H1 (cell line): ENCODE measurements at regions not wholly inside any gene's neighbourhood (a gene's known extent, or its start where the extent isn't known, plus 50 kb on each side); places are given as distances from the start of the nearest gene placed in this dataset.

ENCODE experiments used
- CBX5 ChIP-seq: fragments of 300-800, 300-1000 bp; sonication (generic); IDR thresholded peaks from 2 replicates; pipeline ENCODE4 v1.7.1; 2016; ENCODE audit warnings: antibody characterized with exemption, low read length, low read depth
- CHD2 ChIP-seq: IDR thresholded peaks from 2 replicates; pipeline ENCODE4 v1.6.1; 2012; ENCODE audit warnings: low read length, improper control_type of control experiment
- CTCF ChIP-seq, 3 experiments: IDR thresholded peaks; 1 replicate in 2 of 3; 2 replicates in 1 of 3; pipeline versions ENCODE4 v1.5.1 to v1.6.1; 2011; ENCODE audit warnings: low read length in 3 of 3, mild to moderate bottlenecking in 3 of 3, inconsistent platforms in 2 of 3, low read depth in 1 of 3, moderate library complexity in 1 of 3; ENCODE audit not compliant: insufficient read depth in 1 of 3; ENCODE audit errors: control extremely low read depth in 1 of 3
- EP300 ChIP-seq, 2 experiments: IDR thresholded peaks; 1 replicate in 1 of 2; 2 replicates in 1 of 2; pipeline ENCODE4 v1.6.1; 2011 to 2012; ENCODE audit warnings: low read depth in 2 of 2, low read length in 2 of 2, mild to moderate bottlenecking in 2 of 2, borderline replicate concordance in 1 of 2, inconsistent platforms in 1 of 2, moderate library complexity in 1 of 2
- EZH2 ChIP-seq: fragments of 200-600 bp; sonication (generic); IDR thresholded peaks from 2 replicates; pipeline ENCODE4 v1.7.1; 2012; ENCODE audit warnings: low read depth, mild to moderate bottlenecking, moderate library complexity, low read length, inconsistent platforms; ENCODE audit not compliant: severe bottlenecking
- JUN ChIP-seq: IDR thresholded peaks from 2 replicates; pipeline ENCODE4 v1.6.1; 2011; ENCODE audit warnings: low read depth, mild to moderate bottlenecking, improper control_type of control experiment, low read length
- JUND ChIP-seq: IDR thresholded peaks from 2 replicates; pipeline ENCODE4 v1.6.1; 2011; ENCODE audit warnings: mild to moderate bottlenecking, improper control_type of control experiment, low read length
- MAFK ChIP-seq: IDR thresholded peaks from 2 replicates; pipeline ENCODE4 v1.6.1; 2012; ENCODE audit warnings: low read depth, mild to moderate bottlenecking, improper control_type of control experiment, low read length
- SIX5 ChIP-seq: IDR thresholded peaks from 2 replicates; pipeline ENCODE4 v1.6.1; 2011; ENCODE audit warnings: mild to moderate bottlenecking, low read depth, low read length
- SRF ChIP-seq: IDR thresholded peaks from 2 replicates; pipeline ENCODE4 v1.6.1; 2011; ENCODE audit warnings: mild to moderate bottlenecking, low read depth, low read length, moderate library complexity
- TBP ChIP-seq: IDR thresholded peaks from 2 replicates; pipeline ENCODE4 v1.6.1; 2011; ENCODE audit warnings: low read depth, low read length, improper control_type of control experiment
- TF ChIP-seq, protein P1 (sequence below): IDR thresholded peaks from 2 replicates; pipeline ENCODE4 v1.6.1; 2011; ENCODE audit warnings: low read length, improper control_type of control experiment

- TF ChIP-seq EP300 (IDR thresholded peaks at IDR 0.05; ENCODE audit: borderline replicate concordance in 1 of 2, low read depth in 2 of 2, low read length in 2 of 2) = no peak
- TF ChIP-seq JUND = no peak
- TF ChIP-seq CHD2 = no peak
- no peak for TF ChIP-seq JUN
- TF ChIP-seq EZH2 = no peak
- no peak for TF ChIP-seq CTCF (IDR thresholded peaks at IDR 0.05; ENCODE audit: control extremely low read depth in 1 of 3, insufficient read depth in 1 of 3, low read depth in 1 of 3, low read length in 3 of 3)
- TF ChIP-seq TBP = no peak
- no peak for TF ChIP-seq SIX5
- no peak for TF ChIP-seq CBX5
- TF ChIP-seq, protein P1, sequence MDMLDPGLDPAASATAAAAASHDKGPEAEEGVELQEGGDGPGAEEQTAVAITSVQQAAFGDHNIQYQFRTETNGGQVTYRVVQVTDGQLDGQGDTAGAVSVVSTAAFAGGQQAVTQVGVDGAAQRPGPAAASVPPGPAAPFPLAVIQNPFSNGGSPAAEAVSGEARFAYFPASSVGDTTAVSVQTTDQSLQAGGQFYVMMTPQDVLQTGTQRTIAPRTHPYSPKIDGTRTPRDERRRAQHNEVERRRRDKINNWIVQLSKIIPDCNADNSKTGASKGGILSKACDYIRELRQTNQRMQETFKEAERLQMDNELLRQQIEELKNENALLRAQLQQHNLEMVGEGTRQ = no peak
- TF ChIP-seq MAFK = no peak
- TF ChIP-seq SRF = no peak
These were observed 728.3 kb downstream of the METTL15 start for GRCh38 chr11:28836285-28837081.
